ENCODE measurements at regions not wholly inside any gene's neighbourhood (a gene's known extent, or its start where the extent isn't known, plus 50 kb on each side); places are given as distances from the start of the nearest gene placed in this dataset.

DNA sequence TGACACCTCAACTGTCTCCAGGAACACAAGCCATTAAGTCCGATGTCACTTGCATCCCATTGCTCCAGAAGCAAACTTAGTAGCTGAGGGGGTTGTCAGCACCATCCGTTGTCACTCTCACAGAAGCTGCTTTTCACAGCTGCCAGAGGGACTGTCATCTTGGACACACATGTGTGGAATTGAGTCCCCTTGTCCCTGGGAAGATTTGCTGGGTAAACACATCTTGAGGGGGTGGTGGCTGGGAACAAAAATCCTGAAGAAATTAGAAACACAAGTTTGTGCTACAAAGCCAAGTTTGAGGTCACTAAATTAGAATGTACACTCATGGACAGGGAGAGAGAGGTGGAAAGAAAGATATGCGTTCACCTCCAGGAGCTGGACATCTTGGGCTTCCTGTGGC lies 55.2 kb upstream of the ADRA1B start:
- no peak for DNase-seq (ENCODE audit: low spot score)

DNA sequence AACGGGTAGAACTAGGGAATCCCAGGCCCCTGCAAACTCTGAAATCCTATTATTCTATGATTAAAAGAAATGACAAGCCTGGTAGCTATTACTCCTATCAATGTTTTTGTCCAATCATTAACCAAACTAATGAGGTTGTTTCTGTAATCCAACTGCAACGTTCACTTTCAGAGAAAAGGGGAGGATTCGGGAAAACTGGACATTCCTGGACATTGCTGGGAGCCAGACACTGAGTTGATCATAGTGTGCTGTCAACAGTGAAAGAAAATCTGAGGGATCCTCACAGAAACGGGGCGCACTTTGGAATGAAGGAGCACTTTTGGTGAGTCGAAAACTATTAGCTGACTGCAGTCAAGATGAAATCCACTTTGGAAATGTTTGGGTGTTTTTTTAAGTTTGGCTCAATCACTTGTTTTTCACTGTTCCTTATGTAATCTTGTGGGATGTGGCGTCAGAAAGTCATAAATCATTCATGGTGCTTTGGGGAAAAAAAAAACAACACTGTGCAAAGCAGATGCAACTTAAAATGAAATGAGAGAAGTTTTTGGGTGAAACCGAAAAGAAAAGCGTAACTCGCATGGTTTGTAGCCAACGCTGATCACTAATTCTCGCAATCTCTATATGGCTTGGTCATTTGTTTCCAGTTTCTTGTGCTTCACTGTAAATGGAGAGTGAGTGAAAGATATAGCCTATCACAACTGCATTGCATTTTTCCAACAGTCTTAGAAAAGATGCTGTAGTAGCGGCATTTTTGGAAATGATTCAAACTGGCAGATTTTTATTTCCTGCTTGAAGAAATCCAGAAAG lies 51.2 kb upstream of the ADRA1B start:
- no peak for DNase-seq (ENCODE audit: low spot score)

DNA sequence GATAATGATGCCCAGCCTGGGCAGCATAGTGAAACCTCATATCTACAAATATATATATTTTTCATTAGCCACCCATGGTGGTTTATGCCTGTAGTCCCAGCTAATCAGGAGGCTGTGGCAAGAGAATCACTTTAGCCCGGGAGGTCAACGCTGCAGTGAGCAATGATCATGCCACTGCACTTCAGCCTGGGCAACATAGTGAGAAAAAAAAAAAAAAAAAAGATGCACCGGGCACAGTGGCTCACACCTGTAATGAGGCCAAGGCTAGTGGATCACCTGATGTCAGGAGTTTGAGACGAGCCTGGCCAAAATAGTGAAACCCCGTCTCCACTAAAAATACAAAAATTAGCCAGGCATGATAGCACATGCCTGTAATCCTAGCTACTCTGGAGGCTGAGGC lies 50.2 kb upstream of the ADRA1B start:
- DNase-seq (ENCODE audit: low spot score) = no peak

Measured in HuH-7.5 (cell line).